Mammary epithelial cell (primary cell): ENCODE measurements at regions not wholly inside any gene's neighbourhood (a gene's known extent, or its start where the extent isn't known, plus 50 kb on each side); places are given as distances from the start of the nearest gene placed in this dataset.

Source experiments
- EZH2 ChIP-seq: IDR thresholded peaks from 2 replicates; pipeline ENCODE4 v1.6.1; 2012; ENCODE audit warnings: low read length, inconsistent platforms, borderline replicate concordance
- TF ChIP-seq, protein P1 (sequence below), 2 donors: IDR thresholded peaks in 1 of 2; conservative IDR thresholded peaks in 1 of 2; 2 replicates each; pipeline ENCODE4 v1.5.1; 2011 to 2012; ENCODE audit warnings: inconsistent platforms in 2 of 2, low read length in 2 of 2, mild to moderate bottlenecking in 2 of 2, control low read depth in 1 of 2, low read depth in 1 of 2; ENCODE audit not compliant: insufficient read depth in 1 of 2; ENCODE audit errors: extremely low read depth in 1 of 2

DNA sequence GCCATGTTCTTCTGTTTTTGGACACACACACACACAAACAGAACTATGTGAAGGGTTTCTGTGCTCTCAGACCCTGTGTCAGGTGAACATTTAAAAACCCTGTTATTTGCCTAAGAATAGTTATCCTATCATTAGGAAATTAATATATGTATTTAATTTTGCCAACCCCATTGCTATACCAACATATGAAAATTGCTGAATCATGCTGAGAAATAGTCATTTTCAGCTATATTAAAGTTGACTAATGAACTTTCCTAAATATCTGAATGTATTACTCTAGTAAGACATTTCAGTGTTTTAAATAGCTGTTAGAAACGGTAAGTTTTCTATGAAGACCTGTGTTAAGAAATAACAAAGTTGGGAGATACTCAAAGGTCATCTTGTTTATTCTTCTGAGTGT, 596.9 kb upstream of the GRM7 start:
- TF ChIP-seq, protein P1, sequence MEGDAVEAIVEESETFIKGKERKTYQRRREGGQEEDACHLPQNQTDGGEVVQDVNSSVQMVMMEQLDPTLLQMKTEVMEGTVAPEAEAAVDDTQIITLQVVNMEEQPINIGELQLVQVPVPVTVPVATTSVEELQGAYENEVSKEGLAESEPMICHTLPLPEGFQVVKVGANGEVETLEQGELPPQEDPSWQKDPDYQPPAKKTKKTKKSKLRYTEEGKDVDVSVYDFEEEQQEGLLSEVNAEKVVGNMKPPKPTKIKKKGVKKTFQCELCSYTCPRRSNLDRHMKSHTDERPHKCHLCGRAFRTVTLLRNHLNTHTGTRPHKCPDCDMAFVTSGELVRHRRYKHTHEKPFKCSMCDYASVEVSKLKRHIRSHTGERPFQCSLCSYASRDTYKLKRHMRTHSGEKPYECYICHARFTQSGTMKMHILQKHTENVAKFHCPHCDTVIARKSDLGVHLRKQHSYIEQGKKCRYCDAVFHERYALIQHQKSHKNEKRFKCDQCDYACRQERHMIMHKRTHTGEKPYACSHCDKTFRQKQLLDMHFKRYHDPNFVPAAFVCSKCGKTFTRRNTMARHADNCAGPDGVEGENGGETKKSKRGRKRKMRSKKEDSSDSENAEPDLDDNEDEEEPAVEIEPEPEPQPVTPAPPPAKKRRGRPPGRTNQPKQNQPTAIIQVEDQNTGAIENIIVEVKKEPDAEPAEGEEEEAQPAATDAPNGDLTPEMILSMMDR (conservative IDR thresholded peaks at IDR 0.05 in 1 of 2, IDR thresholded peaks at IDR 0.05 in 1 of 2; ENCODE audit: extremely low read depth in 1 of 2, insufficient read depth in 1 of 2, low read depth in 1 of 2, low read length in 2 of 2): no peak
- no peak for TF ChIP-seq EZH2
